ENCODE measurements at regions not wholly inside any gene's neighbourhood (a gene's known extent, or its start where the extent isn't known, plus 50 kb on each side); places are given as distances from the start of the nearest gene placed in this dataset.

DNA sequence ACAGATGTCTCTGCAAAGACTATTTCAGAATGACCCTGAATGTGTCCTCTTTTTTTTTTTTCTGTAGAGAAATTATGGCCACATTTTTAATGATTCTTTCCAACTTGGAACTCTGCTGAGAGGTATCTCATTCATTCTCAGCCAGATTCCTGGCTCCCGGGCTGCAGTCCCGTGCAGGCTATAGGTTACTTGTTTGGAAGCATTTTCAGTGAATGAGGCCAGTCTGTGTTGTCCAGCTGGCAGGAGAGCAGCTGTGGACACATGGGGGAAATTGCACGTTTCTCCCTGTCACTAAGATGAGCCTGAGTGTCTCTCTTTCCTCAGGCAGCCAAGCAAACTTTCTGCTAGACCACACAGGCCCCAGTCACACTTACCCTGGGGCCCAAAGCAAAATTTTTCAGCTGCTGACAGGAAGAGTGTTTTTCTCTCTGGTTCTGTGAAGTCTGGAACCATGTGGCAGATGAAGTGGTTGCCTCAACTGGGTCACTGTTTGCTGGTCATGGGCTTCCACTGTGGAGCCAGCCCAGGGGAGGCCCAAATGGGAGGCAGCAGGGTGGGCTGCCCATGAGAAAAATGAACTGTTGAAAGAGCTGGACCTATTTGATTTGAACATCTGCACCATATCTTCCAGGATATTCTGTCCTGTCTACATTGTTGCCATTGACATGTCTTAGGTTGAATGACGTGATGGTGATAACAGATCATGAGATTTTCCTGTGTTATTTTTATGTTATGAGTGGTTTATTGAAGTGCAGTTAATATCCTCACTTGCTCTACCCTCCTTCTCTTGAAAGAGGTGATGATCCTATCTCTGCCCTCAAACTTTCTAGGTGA is 431.2 kb downstream of the LPIN1 start:
- intact Hi-C loops (cut with DNase I), result no loop called here
- peak in 3 of 10 donors; percentile 18 to 82 (median 79) for DNase-seq

GRCh38 chr2:12178289-12179080 is 432.1 kb downstream of the LPIN1 start:
- intact Hi-C loops (cut with DNase I), result no loop called here
- no peak for DNase-seq

DNA sequence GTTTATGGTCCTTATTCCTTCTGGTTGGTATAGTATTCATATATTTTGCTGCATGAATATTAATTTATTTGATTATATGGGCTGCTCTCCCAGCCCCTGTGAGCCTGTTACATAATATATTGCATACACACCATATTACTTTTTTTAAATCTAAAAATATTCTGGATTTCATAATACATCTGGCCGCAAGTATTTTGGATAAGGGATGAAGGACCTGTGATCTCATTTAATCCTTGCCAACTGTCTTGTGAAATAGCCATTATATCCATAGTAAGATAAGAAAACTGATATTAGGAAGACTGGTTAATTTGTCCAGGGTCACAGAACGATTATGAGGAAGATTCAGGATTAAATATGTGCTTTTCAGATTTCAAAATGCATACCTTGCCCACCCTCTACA is 433.6 kb downstream of the LPIN1 start:
- intact Hi-C loops (cut with DNase I), result no loop called here
- DNase-seq, result no peak

DNA sequence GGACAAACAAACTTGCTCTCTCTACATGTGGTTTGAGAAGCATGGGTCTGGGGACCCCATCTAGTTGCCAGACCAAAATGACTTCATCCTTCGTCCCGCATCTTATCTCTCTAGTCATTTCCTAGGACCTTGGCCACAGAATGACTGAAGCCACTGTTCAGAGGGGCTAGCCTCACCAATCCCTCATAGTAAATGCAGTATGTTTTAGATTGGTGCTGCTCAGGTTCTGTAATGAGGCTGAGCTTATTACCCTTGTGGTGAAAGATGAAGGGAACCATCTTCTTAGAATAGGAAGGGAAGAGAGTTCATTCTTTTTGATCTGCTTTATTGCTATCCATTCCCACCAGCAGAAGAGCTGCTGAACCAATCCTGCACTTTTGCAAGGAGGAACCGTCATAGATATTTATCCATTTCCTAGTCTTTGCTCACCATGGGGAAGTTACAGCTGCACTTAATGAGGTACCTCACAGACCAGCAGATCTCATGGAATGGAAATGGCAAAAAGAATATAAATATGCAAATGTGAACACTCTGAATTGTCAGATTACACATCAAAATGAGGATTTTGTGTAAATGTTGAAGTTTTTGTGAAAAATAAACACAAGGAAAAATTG is 436.7 kb downstream of the LPIN1 start:
- intact Hi-C loops (cut with DNase I), result no loop called here
- DNase-seq, result no peak

DNA sequence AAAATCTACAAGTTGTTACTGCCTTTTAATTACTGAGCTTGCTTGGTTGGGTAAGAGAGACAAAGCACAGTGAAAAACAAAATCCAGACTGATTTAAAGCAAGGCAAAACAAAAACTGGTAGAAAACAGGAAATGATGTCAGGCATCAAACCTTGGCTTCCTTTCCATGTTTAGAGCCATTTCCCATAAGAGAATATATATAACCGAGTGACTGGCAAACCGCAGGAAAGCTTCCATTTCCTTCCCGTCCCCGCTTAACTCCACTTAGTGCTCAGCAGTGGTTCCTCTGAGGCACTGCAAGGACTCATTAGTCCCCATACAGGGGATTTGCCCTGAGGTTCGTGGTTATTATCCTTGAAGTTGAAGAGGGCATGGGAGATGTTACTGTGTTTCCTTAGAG is 446.3 kb downstream of the LPIN1 start:
- intact Hi-C loops (cut with DNase I), result no loop called here
- no peak for DNase-seq

- no peak for DNase-seq
- intact Hi-C loops (cut with DNase I), result no loop called here
Observed at GRCh38 chr2:12194968-12195367, 448.5 kb downstream of the LPIN1 start.

- DNase-seq, result no peak
- intact Hi-C loops (cut with DNase I), result no loop called here
Observed at GRCh38 chr2:12196495-12196894, 450.1 kb downstream of the LPIN1 start.

GRCh38 chr2:12197133-12197532 is 450.7 kb downstream of the LPIN1 start:
- intact Hi-C loops (cut with DNase I), result no loop called here

DNA sequence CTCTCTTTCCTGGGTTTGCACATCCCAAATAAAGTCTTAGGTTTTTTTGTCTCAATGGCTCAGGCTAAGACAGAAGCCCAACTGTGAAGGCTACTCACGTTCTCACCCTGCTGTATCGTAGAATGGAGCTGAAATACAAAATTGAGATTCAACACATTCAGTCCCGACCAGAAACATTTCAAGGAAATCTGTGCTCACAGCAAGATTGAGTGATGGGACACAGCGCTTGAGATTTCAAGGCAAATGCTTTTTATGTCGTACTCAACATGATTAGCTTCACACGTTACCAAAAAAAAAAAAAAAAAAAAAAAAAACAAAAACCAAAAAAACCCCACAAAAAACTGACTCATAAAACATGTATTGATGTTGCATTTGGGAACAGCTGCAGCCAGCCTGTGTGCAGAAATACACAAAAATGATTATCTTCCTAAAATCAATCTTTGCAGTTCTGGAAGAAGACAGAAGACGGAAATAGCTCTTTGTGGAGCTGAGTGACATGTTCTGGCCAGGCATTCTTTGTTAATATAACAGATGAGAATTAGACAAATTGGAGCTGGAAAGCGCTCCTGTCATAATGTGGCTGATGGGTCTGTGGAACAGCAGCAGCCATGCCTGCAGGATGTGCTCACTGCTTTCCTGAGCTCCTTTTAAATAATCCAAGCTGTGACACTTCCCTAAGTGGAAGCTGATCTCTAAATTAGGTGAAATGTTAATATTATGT is 453.2 kb downstream of the LPIN1 start:
- intact Hi-C loops (cut with DNase I), result no loop called here
- DNase-seq, result no peak

More at GRCh38 chr2:12197133-12197532, 450.7 kb downstream of the LPIN1 start:
- DNase-seq, result no peak

- intact Hi-C loops (cut with DNase I), result no loop called here
- DNase-seq, result no peak
Observed at GRCh38 chr2:12201369-12201768, 454.9 kb downstream of the LPIN1 start.

DNA sequence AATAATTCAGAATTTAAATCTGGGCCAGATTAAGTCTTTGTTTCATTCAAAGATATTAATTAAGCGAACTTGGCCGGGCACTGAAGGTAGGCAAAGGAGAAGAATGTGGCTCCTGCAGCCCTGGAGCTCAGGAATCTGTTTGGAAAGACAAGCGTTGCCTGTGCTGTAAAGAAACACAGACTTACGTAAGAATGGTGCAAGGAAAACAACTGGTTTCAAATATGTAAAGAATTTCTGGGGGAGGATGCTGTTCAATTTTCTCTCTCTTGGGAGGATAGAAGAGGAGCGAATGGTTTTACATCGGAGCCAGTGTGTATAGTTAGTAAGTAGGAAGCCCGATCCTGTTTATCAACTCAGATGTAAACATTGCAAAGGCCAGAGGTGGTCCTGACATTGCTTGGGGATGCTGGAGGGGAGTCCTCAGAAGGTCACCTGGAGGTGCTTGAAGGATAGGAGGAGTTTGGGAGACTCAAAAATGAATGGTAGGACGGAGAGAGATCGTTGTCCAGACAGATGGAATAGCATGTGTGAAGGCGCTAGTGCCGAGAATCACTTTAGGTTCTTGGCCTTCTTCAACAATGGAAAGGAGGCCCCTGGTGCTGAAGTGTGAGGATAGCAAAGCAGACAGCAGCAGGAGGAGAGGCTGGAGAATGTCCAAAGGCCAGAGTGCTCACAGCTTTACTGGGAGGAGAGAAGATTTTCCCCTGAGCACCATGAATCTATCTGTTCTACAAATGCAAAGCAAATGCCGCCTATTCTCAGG is 456.1 kb downstream of the LPIN1 start:
- no peak for DNase-seq
- intact Hi-C loops (cut with DNase I), result no loop called here

DNA sequence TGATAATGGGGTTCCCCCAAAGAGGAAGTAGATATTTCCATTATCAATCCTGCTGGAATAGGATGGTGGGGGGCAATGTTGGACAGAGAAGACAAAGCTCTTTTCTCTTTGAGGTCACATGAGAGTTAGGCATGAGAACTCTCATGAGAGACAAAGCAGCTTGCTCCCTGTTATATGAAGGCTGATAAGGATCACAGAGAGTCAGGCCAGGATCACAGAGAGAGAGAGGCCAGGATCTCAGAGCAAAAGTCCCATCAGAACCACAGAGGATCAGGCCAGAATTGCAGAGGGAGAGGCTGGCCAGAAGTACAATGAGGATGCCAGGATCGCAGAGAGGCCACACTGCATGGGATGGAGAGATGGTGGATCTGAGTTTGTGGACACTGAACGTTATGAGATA is 457.1 kb downstream of the LPIN1 start:
- DNase-seq, result no peak
- intact Hi-C loops (cut with DNase I), result no loop called here

DNA sequence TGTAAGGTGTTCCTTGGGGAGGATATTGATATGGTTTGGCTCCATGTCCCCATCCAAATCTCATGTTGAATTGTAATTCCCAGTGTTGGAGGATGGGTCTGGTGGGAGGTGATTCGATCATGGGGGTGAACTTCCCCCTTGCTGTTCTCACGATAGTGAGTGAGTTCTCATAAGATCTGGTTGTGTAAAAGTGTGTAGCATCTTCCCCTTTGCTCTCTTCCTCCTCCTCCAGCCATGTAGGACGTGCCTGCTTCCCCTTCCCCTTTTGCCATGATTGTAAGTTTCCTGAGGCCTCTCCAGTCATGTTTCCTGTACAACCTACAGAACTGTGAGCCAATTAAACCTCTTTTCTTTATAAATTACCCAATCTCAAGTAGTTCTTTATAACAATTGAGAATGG is 458.7 kb downstream of the LPIN1 start:
- DNase-seq, result no peak
- intact Hi-C loops (cut with DNase I), result no loop called here

- intact Hi-C loops (cut with DNase I), result no loop called here
- no peak for DNase-seq
Observed at GRCh38 chr2:12207491-12207890, 461.1 kb downstream of the LPIN1 start.

GRCh38 chr2:12210016-12210933 is 463.8 kb downstream of the LPIN1 start:
- DNase-seq, result peak in 1 of 10 donors; percentile 73
- intact Hi-C loops (cut with DNase I), result no loop called here

DNA sequence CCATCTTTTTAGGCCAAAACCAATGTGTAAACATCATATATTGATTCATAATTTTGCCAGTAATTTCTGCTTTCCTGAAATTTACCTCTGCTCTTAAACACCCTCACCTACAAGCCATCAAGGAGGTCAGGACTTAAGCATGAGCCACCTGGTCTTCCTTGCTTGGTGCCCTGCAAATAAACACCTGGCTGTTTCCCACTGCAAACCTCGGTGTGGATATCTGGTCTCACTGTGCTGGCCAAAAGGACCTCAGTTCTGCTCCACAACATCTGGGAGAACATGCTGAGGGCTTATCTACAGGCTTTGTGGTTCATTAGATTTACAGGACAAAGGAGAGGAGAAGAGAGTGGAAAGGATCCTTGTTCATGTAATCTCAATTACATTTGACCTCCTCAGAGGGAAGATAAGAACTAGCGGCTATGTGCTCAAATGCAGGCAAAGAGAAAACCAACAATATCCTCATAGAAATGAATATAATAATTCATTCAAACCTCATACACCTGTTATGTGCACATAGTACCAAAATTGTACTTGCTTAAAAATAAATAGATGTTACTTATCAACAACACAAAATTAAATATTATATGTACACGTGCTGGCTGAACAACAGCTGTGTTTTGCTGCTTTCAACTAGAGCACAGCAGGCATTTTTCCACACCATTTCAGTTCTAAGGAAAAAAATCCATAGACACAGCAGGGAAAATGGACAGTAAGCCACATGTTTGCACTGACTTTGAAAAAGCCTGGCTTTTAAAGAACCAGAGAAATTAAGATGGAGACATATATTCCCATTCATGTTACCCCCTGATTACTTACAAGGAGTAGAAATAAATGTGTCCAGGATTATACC is 465.1 kb downstream of the LPIN1 start:
- no peak for DNase-seq
- intact Hi-C loops (cut with DNase I), result no loop called here

- no peak for DNase-seq
- intact Hi-C loops (cut with DNase I), result no loop called here
Observed at GRCh38 chr2:12212841-12213597, 466.6 kb downstream of the LPIN1 start.
